A549 (cell line): ENCODE measurements at regions not wholly inside any gene's neighbourhood (a gene's known extent, or its start where the extent isn't known, plus 50 kb on each side); places are given as distances from the start of the nearest gene placed in this dataset.

Experiments used
- ATAC-seq, 2 experiments: fragments of 200-7000 bp in 1 of 2; fragments of >200 bp in 1 of 2; cut with Nextera tagmentation in 1 of 2; cut with Tn5 transposase in 1 of 2; 3 replicates each; pipeline versions ENCODE4 v1.8.0 to v1.9.1; 2018 to 2020; ENCODE audit warnings: mild to moderate bottlenecking in 1 of 2, moderate library complexity in 1 of 2
- CTCF ChIA-PET: fragments of 300-600 bp; sonication (Branson Sonifier 250); formaldehyde crosslinking; extraction: SDS; loops from one replicate; lab custom pipeline; 2021; ENCODE audit warnings: antibody characterized with exemption, inconsistent platforms; lab: Yijun Ruan, JAX
- POLR2A ChIA-PET: fragments of 350-600 bp; formaldehyde crosslinking; extraction: SDS; loops from one replicate; lab custom pipeline; 2021; ENCODE audit warnings: antibody characterized with exemption, inconsistent platforms; lab: Yijun Ruan, JAX
- DNase-seq, 2 experiments: peaks; one replicate each; pipeline versions ENCODE4 v3.0.0 to v3.0.0-alpha.2; 2011 to 2016; ENCODE audit warnings: low read depth in 1 of 2, low spot score in 1 of 2
- FAIRE-seq: peaks from 2 replicates; lab custom pipeline; 2011; peaks lifted over from hg19 to GRCh38; lab: Jason Lieb, UNC
- H3K27ac ChIP-seq, 2 experiments: fragments of >200 bp; sonication (Bioruptor Twin); formaldehyde crosslinking; 3 replicates each; pipeline ENCODE4 v1.5.1; 2016 to 2017
- H3K4me1 ChIP-seq: fragments of >200 bp; sonication (Bioruptor Twin); formaldehyde crosslinking; 3 replicates; pipeline ENCODE4 v1.6.1; 2016
- H3K4me2 ChIP-seq: fragments of >200 bp; sonication (Bioruptor Twin); formaldehyde crosslinking; 3 replicates; pipeline ENCODE4 v1.6.1; 2016
- H3K4me3 ChIP-seq: fragments of >200 bp; sonication (Bioruptor Twin); formaldehyde crosslinking; 3 replicates; pipeline ENCODE4 v1.5.1; 2016
- H3K9me3 ChIP-seq: fragments of >200 bp; sonication (Bioruptor Twin); formaldehyde crosslinking; 3 replicates; pipeline ENCODE4 v1.6.1; 2016
- BCL3 ChIP-seq: fragments of >200 bp; sonication (Bioruptor Twin); formaldehyde crosslinking; IDR thresholded peaks from 3 replicates; pipeline ENCODE4 v1.6.1; 2016
- CBX2 ChIP-seq: fragments of 200-600 bp; sonication (generic); IDR thresholded peaks from 2 replicates; pipeline ENCODE4 v1.6.1; 2016; ENCODE audit warnings: low read depth, mild to moderate bottlenecking, borderline replicate concordance
- CHD2 ChIP-seq: fragments of 150-350 bp; IDR thresholded peaks from 2 replicates; pipeline ENCODE4 v1.6.1; 2014; ENCODE audit warnings: low read length; ENCODE audit not compliant: partially characterized antibody
- CHD4 ChIP-seq: fragments of 200-600 bp; sonication (generic); IDR thresholded peaks from 2 replicates; pipeline ENCODE4 v1.6.1; 2016; ENCODE audit warnings: antibody characterized with exemption, mild to moderate bottlenecking, borderline replicate concordance
- EHMT2 ChIP-seq: fragments of 200-600 bp; sonication (generic); IDR thresholded peaks from 2 replicates; pipeline ENCODE4 v1.6.1; 2016; ENCODE audit warnings: antibody characterized with exemption, low read depth, mild to moderate bottlenecking, moderate library complexity
- EP300 ChIP-seq, 2 experiments: fragments of >200 bp; sonication (Bioruptor Twin); formaldehyde crosslinking; IDR thresholded peaks; 2 replicates in 1 of 2; 3 replicates in 1 of 2; pipeline ENCODE4 v1.6.1; 2016 to 2017
- GATA3 ChIP-seq: IDR thresholded peaks from 2 replicates; pipeline ENCODE4 v1.6.1; 2012; ENCODE audit warnings: borderline replicate concordance
- HOXB13 ChIP-seq: fragments of 250-450 bp; sonication (Bioruptor Pico); IDR thresholded peaks from 2 replicates; pipeline ENCODE4 v1.5.0; 2020; ENCODE audit warnings: low read depth, mild to moderate bottlenecking, moderate library complexity
- HOXB5 ChIP-seq: fragments of 250-450 bp; sonication (Bioruptor Pico); IDR thresholded peaks from 2 replicates; pipeline ENCODE4 v1.5.0; 2020; ENCODE audit warnings: mild to moderate bottlenecking, moderate library complexity
- KDM1A ChIP-seq: fragments of 200-600 bp; sonication (generic); IDR thresholded peaks from 2 replicates; pipeline ENCODE4 v1.6.1; 2016; ENCODE audit warnings: low read depth, mild to moderate bottlenecking
- MAFK ChIP-seq: fragments of 450-650 bp; IDR thresholded peaks from 2 replicates; pipeline ENCODE4 v1.6.1; 2014; ENCODE audit not compliant: partially characterized antibody
- MAZ ChIP-seq: fragments of 150-350 bp; IDR thresholded peaks from 2 replicates; pipeline ENCODE4 v1.6.1; 2014; ENCODE audit warnings: antibody characterized with exemption, low read depth, low read length, borderline replicate concordance
- NFE2L2 ChIP-seq: fragments of 150-350 bp; conservative IDR thresholded peaks from 2 replicates; pipeline ENCODE4 v1.6.1; 2014; ENCODE audit warnings: low read length
- PBX3 ChIP-seq: IDR thresholded peaks from 2 replicates; pipeline ENCODE4 v1.6.1; 2012
- PHF8 ChIP-seq: fragments of 200-600 bp; sonication (generic); IDR thresholded peaks from 2 replicates; pipeline ENCODE4 v1.6.1; 2016; ENCODE audit warnings: low read depth, mild to moderate bottlenecking, antibody characterized with exemption, moderate library complexity, borderline replicate concordance
- POLR2AphosphoS2 ChIP-seq: conservative IDR thresholded peaks from 2 replicates; pipeline ENCODE4 v1.6.1; 2012; ENCODE audit warnings: low read length, improper control_type of control experiment, inconsistent platforms
- RAD21 ChIP-seq, 2 experiments: fragments of >200 bp in 1 of 2; sonication (Bioruptor Twin) in 1 of 2; formaldehyde crosslinking in 1 of 2; IDR thresholded peaks in 1 of 2; conservative IDR thresholded peaks in 1 of 2; 2 replicates in 1 of 2; 3 replicates in 1 of 2; pipeline ENCODE4 v1.6.1; 2012 to 2018; ENCODE audit warnings: inconsistent platforms in 1 of 2
- RFX5 ChIP-seq: fragments of 450-650 bp; IDR thresholded peaks from 2 replicates; pipeline ENCODE4 v1.7.1; 2014; ENCODE audit warnings: antibody characterized with exemption, mild to moderate bottlenecking, moderate library complexity
- TP53 ChIP-seq: fragments of 250-450 bp; sonication (Bioruptor Pico); IDR thresholded peaks from 2 replicates; pipeline ENCODE4 v1.5.0; 2021; ENCODE audit warnings: mild to moderate bottlenecking, moderate library complexity
- ZC3H11A ChIP-seq: fragments of 450-650 bp; IDR thresholded peaks from 2 replicates; pipeline ENCODE4 v1.6.1; 2014; ENCODE audit warnings: antibody characterized with exemption, mild to moderate bottlenecking
- ZNF302 ChIP-seq: fragments of 250-450 bp; sonication (Bioruptor Pico); IDR thresholded peaks from 2 replicates; pipeline ENCODE4 v1.9.0; 2021; ENCODE audit warnings: inconsistent platforms, mild to moderate bottlenecking, moderate library complexity
- ZSCAN20 ChIP-seq: fragments of 250-450 bp; sonication (Bioruptor Pico); IDR thresholded peaks from 2 replicates; pipeline ENCODE4 v1.8.0; 2022; ENCODE audit warnings: mild to moderate bottlenecking, moderate library complexity
- WGBS: methylation state at CpG from one replicate; pipeline ENCODE4 v1.1.6; 2017; ENCODE audit errors: missing lambda C conversion rate; 5-methylcytosine and 5-hydroxymethylcytosine counted together
- TF ChIP-seq, protein P1 (sequence below): fragments of >200 bp; sonication (Bioruptor Twin); formaldehyde crosslinking; IDR thresholded peaks from 2 replicates; pipeline ENCODE4 v1.6.1; 2016
- TF ChIP-seq, protein P2 (sequence below): fragments of 250-450 bp; sonication (Bioruptor Pico); IDR thresholded peaks from 2 replicates; pipeline ENCODE4 v1.5.0; 2021; ENCODE audit warnings: mild to moderate bottlenecking, moderate library complexity, borderline replicate concordance
- TF ChIP-seq, protein P3 (sequence below): fragments of >200 bp; sonication (Bioruptor Twin); formaldehyde crosslinking; IDR thresholded peaks from 3 replicates; pipeline ENCODE4 v1.5.1; 2016

DNA sequence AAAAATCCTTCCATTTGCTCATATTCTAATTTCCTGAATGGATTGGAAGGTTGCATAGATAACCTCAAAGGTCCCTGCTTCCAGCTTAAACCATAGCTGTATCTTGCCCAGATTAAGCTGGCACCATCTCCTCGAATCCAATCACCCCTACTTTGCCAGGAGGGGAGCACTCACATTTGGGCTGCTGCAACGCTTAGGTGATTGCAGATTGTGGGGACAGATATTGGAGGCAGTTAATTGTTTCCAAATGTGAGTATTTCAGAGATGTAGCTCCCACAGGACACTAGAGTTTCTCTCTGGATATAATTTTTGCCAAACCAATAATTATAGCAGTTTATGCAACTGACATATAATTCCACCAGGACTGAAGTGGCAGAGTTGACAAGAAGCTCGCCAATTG is 53.5 kb upstream of the ACSL1 start:
- 60% methylated on average over 3 of the region's 3 CpGs for WGBS
- H3K4me2 ChIP-seq, result no peak overlapping the region
- no peaks in the 10 kb centered on the region for H3K4me1 ChIP-seq
- H3K9me3 ChIP-seq, result no peaks in the 10 kb centered on the region
- no peak for ATAC-seq
- ChIA-PET CTCF (interaction anchor here (0.8 to 1.5 kb wide), 2 partner anchors 132 to 134 kb away, joined by 3 read pairs; no protein-coding TSS in a partner anchor), POLR2A (no interaction called here)
- H3K4me3 ChIP-seq, result no peak overlapping the region
- no peak for DNase-seq
- TF ChIP-seq ZC3H11A, result no peak
- TF ChIP-seq TP53, result no peak
- TF ChIP-seq ZNF302 (CRISPR knock-in tag), result no peak
- TF ChIP-seq ZSCAN20 (CRISPR knock-in tag), result no peak
- no peak for FAIRE-seq
- H3K27ac ChIP-seq, result no peak overlapping the region

GRCh38 chr4:184882276-184882675 is 56.5 kb upstream of the ACSL1 start:
- DNase-seq, result no peak
- H3K4me2 ChIP-seq, result no peak overlapping the region
- H3K4me1 ChIP-seq, result no peaks in the 10 kb centered on the region
- H3K9me3 ChIP-seq, result no peaks in the 10 kb centered on the region
- TF ChIP-seq PHF8 (no peak), RFX5 (no peak), CBX2 (no peak), NFE2L2 (no peak), EHMT2 (no peak), GATA3 (no peak), EP300 (IDR thresholded peaks at IDR 0.05) (no peak), CHD2 (no peak), KDM1A (no peak)
- CTCF ChIA-PET, result no interaction called here
- 60% methylated on average over 10 of the region's 10 CpGs for WGBS
- H3K4me3 ChIP-seq, result no peak overlapping the region
- POLR2A ChIA-PET, result no interaction called here
- H3K27ac ChIP-seq, result no peak overlapping the region
- ATAC-seq, result no peak
- no peak for FAIRE-seq

GRCh38 chr4:184883024-184883423 is 57.3 kb upstream of the ACSL1 start:
- ATAC-seq, result no peak
- no peaks in the 10 kb centered on the region for H3K9me3 ChIP-seq
- TF ChIP-seq RAD21 (conservative IDR thresholded peaks at IDR 0.05 in 1 of 2, IDR thresholded peaks at IDR 0.05 in 1 of 2) (no peak), HOXB13 (CRISPR knock-in tag) (no peak), PHF8 (no peak), PBX3 (no peak), CHD2 (no peak), BCL3 (no peak), HOXB5 (CRISPR knock-in tag) (no peak), POLR2AphosphoS2 (no peak), CHD4 (no peak), MAZ (no peak), ZNF302 (CRISPR knock-in tag) (no peak), EP300 (IDR thresholded peaks at IDR 0.05) (no peak), MAFK (no peak)
- TF ChIP-seq, protein P1, sequence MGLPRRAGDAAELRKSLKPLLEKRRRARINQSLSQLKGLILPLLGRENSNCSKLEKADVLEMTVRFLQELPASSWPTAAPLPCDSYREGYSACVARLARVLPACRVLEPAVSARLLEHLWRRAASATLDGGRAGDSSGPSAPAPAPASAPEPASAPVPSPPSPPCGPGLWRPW, result no peak
- TF ChIP-seq, protein P2, sequence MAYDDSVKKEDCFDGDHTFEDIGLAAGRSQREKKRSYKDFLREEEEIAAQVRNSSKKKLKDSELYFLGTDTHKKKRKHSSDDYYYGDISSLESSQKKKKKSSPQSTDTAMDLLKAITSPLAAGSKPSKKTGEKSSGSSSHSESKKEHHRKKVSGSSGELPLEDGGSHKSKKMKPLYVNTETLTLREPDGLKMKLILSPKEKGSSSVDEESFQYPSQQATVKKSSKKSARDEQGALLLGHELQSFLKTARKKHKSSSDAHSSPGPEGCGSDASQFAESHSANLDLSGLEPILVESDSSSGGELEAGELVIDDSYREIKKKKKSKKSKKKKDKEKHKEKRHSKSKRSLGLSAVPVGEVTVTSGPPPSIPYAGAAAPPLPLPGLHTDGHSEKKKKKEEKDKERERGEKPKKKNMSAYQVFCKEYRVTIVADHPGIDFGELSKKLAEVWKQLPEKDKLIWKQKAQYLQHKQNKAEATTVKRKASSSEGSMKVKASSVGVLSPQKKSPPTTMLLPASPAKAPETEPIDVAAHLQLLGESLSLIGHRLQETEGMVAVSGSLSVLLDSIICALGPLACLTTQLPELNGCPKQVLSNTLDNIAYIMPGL, result no peak
- TF ChIP-seq, protein P3, sequence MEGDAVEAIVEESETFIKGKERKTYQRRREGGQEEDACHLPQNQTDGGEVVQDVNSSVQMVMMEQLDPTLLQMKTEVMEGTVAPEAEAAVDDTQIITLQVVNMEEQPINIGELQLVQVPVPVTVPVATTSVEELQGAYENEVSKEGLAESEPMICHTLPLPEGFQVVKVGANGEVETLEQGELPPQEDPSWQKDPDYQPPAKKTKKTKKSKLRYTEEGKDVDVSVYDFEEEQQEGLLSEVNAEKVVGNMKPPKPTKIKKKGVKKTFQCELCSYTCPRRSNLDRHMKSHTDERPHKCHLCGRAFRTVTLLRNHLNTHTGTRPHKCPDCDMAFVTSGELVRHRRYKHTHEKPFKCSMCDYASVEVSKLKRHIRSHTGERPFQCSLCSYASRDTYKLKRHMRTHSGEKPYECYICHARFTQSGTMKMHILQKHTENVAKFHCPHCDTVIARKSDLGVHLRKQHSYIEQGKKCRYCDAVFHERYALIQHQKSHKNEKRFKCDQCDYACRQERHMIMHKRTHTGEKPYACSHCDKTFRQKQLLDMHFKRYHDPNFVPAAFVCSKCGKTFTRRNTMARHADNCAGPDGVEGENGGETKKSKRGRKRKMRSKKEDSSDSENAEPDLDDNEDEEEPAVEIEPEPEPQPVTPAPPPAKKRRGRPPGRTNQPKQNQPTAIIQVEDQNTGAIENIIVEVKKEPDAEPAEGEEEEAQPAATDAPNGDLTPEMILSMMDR, result no peak
- TF ChIP-seq, all 56 proteins: peak for 0
- Histone ChIP-seq H3K4me2 (no peak overlapping the region), H3K4me1 (no peaks in the 10 kb centered on the region), H3K4me3 (no peak overlapping the region), H3K27ac (no peak overlapping the region)
- DNase-seq (no peak), FAIRE-seq (no peak)
- 58% methylated on average over 4 of the region's 6 CpGs for WGBS
- POLR2A ChIA-PET, result no interaction called here
- CTCF ChIA-PET, result no interaction called here
